ENCODE measurements at regions not wholly inside any gene's neighbourhood (a gene's known extent, or its start where the extent isn't known, plus 50 kb on each side); places are given as distances from the start of the nearest gene placed in this dataset.
"Not testable (repeated sequence)": the region's sequence is repeated elsewhere in the genome, so short reads cannot be mapped to it uniquely, and the experiment has no call there.

DNA sequence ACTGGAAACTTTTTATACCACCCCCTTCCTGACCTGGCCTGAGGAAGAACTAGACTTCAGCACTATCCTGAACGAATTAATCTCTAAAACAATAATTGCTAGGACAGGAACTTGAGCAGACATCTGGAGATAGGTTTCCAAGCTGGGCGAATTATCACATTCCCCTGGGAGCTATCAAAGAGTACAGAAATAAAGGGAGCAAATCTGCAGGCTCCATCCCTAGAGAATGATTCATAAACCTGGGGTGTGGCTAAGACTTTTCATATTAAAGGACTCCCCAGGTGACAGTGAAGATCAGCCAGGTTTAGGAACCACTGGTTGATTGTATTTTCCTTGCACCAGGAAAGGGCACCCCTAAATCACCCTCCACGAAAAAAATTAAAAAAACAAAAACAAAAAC is 105.6 kb upstream of the NOL4 start:
- Histone ChIP-seq H3K9me3 (replicated peaks; ENCODE audit: control insufficient read depth, insufficient read depth, low read length) (no peaks in the 10 kb centered on the region; the same call in 2 of the 3 replicates), H3K27me3 (replicated peaks in 1 of 2; ENCODE audit: control insufficient read depth in 2 of 2, insufficient read depth in 2 of 2, low read length in 1 of 2) (no peaks in the 10 kb centered on the region), H3K27ac (ENCODE audit: control insufficient read depth, insufficient read depth) (no peak overlapping the region), H3K4me3 (no peak overlapping the region), H3K4me1 (ENCODE audit: control insufficient read depth, insufficient read depth, low read length) (no peaks in the 10 kb centered on the region), H3K79me2 (ENCODE audit: control insufficient read depth, insufficient read depth, low read length) (no peaks in the 10 kb centered on the region), H3K36me3 (ENCODE audit: control insufficient read depth in 2 of 2, insufficient read depth in 2 of 2, low read length in 1 of 2) (no peaks in the 10 kb centered on the region), H4K20me1 (ENCODE audit: control insufficient read depth, insufficient read depth) (no peaks in the 10 kb centered on the region), H3K4me2 (ENCODE audit: control insufficient read depth, insufficient read depth) (no peak overlapping the region), H3K9ac (ENCODE audit: control insufficient read depth, insufficient read depth, low read length) (no peak overlapping the region), H2AFZ (ENCODE audit: control insufficient read depth, low read depth, low read length) (no peak overlapping the region)
- FAIRE-seq (no peak), DNase-seq (ENCODE audit: low read depth, low spot score) (no peak), ATAC-seq (no peak)
- no TSS peak for BruUV-seq (replicated peaks)
- RAD21 ChIA-PET (ENCODE audit: unreplicated experiment): no interaction called here
- in situ Hi-C loops (cut with MboI) (no loop called here), intact Hi-C loops (cut with micrococcal nuclease; ENCODE audit: unreplicated experiment) (no loop called here)
- POLR2A ChIA-PET: interaction anchor here (0.6 kb wide), 1 partner anchor 442 kb away, joined by 3 read pairs; no protein-coding TSS in a partner anchor
- CTCF ChIA-PET: interaction anchor here (1.6 kb wide), 1 partner anchor 208 kb away, joined by 5 read pairs; no protein-coding TSS in a partner anchor
- SMC1A ChIA-PET (ENCODE audit: uncharacterized antibody, unreplicated experiment): interaction anchor here (0.7 to 1.0 kb wide), 2 partner anchors 10 to 21 kb away, joined by 3 read pairs; no protein-coding TSS in a partner anchor
- WGBS (ENCODE audit: insufficient coverage, insufficient replicate concordance, low lambda C conversion rate, missing lambda C conversion rate): 1% methylated on average over 3 of the region's 3 CpGs
- no peak for TF ChIP-seq IKZF1 (conservative IDR thresholded peaks at IDR 0.05)
- TF ChIP-seq YY1 (IDR thresholded peaks at IDR 0.05; ENCODE audit: low read depth, low read length): no peak
- TF ChIP-seq RBBP5 (conservative IDR thresholded peaks at IDR 0.05): no peak
- no peak for TF ChIP-seq MTA2 (IDR thresholded peaks at IDR 0.05; ENCODE audit: low read depth)

DNA sequence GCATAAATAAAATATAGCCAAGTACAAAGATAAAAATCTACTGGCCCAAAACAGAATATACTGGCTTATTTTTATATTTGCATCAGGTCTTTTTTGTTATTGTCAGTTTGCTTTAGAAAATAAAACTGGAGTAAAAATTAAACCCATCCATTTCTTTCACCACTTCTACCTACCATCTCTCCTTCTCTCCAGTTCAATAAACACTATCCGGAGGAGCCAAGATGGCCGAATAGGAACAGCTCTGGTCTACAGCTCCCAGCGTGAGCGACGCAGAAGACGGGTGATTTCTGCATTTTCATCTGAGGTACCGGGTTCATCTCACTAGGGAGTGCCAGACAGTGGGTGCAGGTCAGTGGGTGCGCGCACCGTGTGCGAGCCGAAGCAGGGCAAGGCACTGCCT is 106.2 kb upstream of the NOL4 start:
- SMC1A ChIA-PET (ENCODE audit: uncharacterized antibody, unreplicated experiment): interaction anchor here (0.7 to 1.0 kb wide), 2 partner anchors 9 to 20 kb away, joined by 3 read pairs; no protein-coding TSS in a partner anchor
- H3K79me2 ChIP-seq (ENCODE audit: control insufficient read depth, insufficient read depth, low read length); H3K4me3 ChIP-seq; H3K36me3 ChIP-seq (ENCODE audit: control insufficient read depth in 2 of 2, insufficient read depth in 2 of 2, low read length in 1 of 2); intact Hi-C loops (cut with micrococcal nuclease; ENCODE audit: unreplicated experiment); H3K4me2 ChIP-seq (ENCODE audit: control insufficient read depth, insufficient read depth); BruUV-seq (replicated peaks); DNase-seq (ENCODE audit: low read depth, low spot score); RAD21 ChIA-PET (ENCODE audit: unreplicated experiment); H4K20me1 ChIP-seq (ENCODE audit: control insufficient read depth, insufficient read depth); H3K27ac ChIP-seq (ENCODE audit: control insufficient read depth, insufficient read depth); H3K27me3 ChIP-seq (replicated peaks in 1 of 2; ENCODE audit: control insufficient read depth in 2 of 2, insufficient read depth in 2 of 2, low read length in 1 of 2); FAIRE-seq; H3K9me3 ChIP-seq (replicated peaks; ENCODE audit: control insufficient read depth, insufficient read depth, low read length); H3K4me1 ChIP-seq (ENCODE audit: control insufficient read depth, insufficient read depth, low read length); ATAC-seq; H3K9ac ChIP-seq (ENCODE audit: control insufficient read depth, insufficient read depth, low read length); H2AFZ ChIP-seq (ENCODE audit: control insufficient read depth, low read depth, low read length); in situ Hi-C loops (cut with MboI): not testable (repeated sequence)
- 74% methylated on average over 12 of the region's 12 CpGs for WGBS (ENCODE audit: insufficient coverage, insufficient replicate concordance, low lambda C conversion rate, missing lambda C conversion rate)
- POLR2A ChIA-PET: interaction anchor here (0.6 kb wide), 1 partner anchor 442 kb away, joined by 3 read pairs; no protein-coding TSS in a partner anchor
- CTCF ChIA-PET: interaction anchor here (1.6 kb wide), 1 partner anchor 209 kb away, joined by 5 read pairs; no protein-coding TSS in a partner anchor

DNA sequence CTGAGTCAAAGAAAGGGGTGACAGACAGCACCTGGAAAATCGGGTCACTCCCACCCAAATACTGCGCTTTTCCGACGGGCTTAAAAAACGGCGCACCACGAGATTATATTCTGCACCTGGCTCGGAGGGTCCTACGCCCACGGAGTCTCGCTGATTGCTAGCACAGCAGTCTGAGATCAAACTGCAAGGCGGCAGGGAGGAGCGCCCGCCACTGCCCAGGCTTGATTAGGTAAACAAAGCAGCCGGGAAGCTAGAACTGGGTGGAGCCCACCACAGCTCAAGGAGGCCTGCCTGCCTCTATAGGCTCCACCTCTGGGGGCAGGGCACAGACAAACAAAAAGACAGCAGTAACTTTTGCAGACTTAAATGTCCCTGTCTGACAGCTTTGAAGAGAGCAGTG is 106.6 kb upstream of the NOL4 start:
- RAD21 ChIA-PET (ENCODE audit: unreplicated experiment); H3K27ac ChIP-seq (ENCODE audit: control insufficient read depth, insufficient read depth); H3K4me3 ChIP-seq; H3K4me1 ChIP-seq (ENCODE audit: control insufficient read depth, insufficient read depth, low read length); POLR2A ChIA-PET; ATAC-seq; H3K4me2 ChIP-seq (ENCODE audit: control insufficient read depth, insufficient read depth); H2AFZ ChIP-seq (ENCODE audit: control insufficient read depth, low read depth, low read length); in situ Hi-C loops (cut with MboI); H3K9me3 ChIP-seq (replicated peaks; ENCODE audit: control insufficient read depth, insufficient read depth, low read length); H3K79me2 ChIP-seq (ENCODE audit: control insufficient read depth, insufficient read depth, low read length); H3K27me3 ChIP-seq (replicated peaks in 1 of 2; ENCODE audit: control insufficient read depth in 2 of 2, insufficient read depth in 2 of 2, low read length in 1 of 2); BruUV-seq (replicated peaks); H4K20me1 ChIP-seq (ENCODE audit: control insufficient read depth, insufficient read depth); H3K9ac ChIP-seq (ENCODE audit: control insufficient read depth, insufficient read depth, low read length); intact Hi-C loops (cut with micrococcal nuclease; ENCODE audit: unreplicated experiment); SMC1A ChIA-PET (ENCODE audit: uncharacterized antibody, unreplicated experiment); FAIRE-seq; DNase-seq (ENCODE audit: low read depth, low spot score); H3K36me3 ChIP-seq (ENCODE audit: control insufficient read depth in 2 of 2, insufficient read depth in 2 of 2, low read length in 1 of 2): not testable (repeated sequence)
- WGBS (ENCODE audit: insufficient coverage, insufficient replicate concordance, low lambda C conversion rate, missing lambda C conversion rate): 59% methylated on average over 11 of the region's 15 CpGs
- CTCF ChIA-PET: interaction anchor here (1.6 kb wide), 1 partner anchor 209 kb away, joined by 5 read pairs; no protein-coding TSS in a partner anchor

Measured in GM12878 (cell line).